LNCaP clone FGC (cell line): ENCODE measurements at regions not wholly inside any gene's neighbourhood (a gene's known extent, or its start where the extent isn't known, plus 50 kb on each side); places are given as distances from the start of the nearest gene placed in this dataset.

Experiments used
- DNase-seq: peaks from one replicate; pipeline ENCODE4 v3.0.0-alpha.2; 2011; ENCODE audit warnings: low read depth
- H3K4me3 ChIP-seq: 2 replicates; pipeline ENCODE4 v1.5.1; 2011; ENCODE audit warnings: mild to moderate bottlenecking, low read depth, low read length, control low read depth
- CTCF ChIP-seq: IDR thresholded peaks from 2 replicates; pipeline ENCODE4 v1.5.1; 2012; ENCODE audit warnings: mild to moderate bottlenecking; ENCODE audit not compliant: control insufficient read depth, insufficient read depth; ENCODE audit errors: extremely low read depth

DNA sequence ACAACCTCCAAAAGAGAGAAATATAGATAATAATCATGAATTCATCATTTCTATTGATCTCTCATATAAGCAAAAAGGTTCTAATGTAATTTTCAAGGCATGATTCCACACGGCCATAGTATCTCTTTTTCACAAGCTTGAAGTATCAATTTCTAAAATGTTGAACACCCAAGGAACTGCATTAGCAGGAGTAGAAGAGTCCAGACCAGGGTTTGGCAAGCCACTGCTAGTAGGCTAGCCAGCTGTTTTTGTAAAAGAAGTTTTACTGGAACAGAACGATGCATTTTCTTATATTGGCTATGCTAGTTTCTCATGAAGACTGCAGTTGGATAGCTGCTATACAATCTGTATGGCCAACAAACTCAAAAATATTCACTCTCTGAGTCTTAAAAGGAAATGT is 481.5 kb upstream of the MIR17HG start:
- TF ChIP-seq CTCF: no peak
- DNase-seq: no peak
- H3K4me3 ChIP-seq: no peak overlapping the region

DNA sequence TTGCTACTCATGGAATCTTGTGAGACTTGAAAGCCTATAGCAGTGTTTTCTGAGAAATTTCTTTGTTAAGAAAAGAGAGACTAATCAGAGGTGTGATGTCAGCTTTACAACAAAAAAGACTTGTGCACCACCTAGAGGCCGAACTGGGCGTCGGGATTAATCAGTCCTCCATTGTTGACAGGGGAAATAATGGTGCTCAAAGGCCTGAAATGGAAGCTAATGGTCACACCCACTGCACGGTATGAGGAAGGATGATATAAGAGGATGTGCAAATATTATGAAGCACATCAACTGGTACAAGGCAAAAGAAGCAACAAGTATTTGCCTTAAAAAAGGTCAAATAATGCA is 480.2 kb upstream of the MIR17HG start:
- peak; percentile 77 for DNase-seq
- TF ChIP-seq CTCF: peak; percentile 72
- no peak overlapping the region for H3K4me3 ChIP-seq

GRCh38 chr13:90868321-90868920 is 479.1 kb upstream of the MIR17HG start:
- no peak overlapping the region for H3K4me3 ChIP-seq
- TF ChIP-seq CTCF: peak; percentile 52
- DNase-seq: no peak

DNA sequence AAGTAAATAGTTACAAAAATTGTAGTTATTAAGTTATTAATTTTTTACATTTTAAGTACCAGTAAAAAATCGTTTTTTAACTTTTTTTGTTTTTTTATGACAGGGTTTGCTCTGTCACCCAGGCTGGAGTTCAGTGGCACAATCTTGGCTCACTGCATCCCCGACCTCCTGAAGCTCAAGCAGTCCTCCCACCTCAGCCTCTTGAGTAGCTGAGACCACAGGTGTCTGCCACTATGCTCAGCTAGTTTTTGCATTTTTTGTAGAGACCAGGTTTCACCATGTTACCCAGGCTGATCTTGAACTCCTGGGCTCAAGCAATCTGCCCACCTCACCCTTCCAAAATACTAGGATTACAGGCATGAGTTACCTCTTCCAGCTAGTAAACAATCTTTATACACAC is 477.9 kb upstream of the MIR17HG start:
- no peak for DNase-seq
- no peak overlapping the region for H3K4me3 ChIP-seq
- no peak for TF ChIP-seq CTCF

GRCh38 chr13:90872491-90873025 is 474.9 kb upstream of the MIR17HG start:
- H3K4me3 ChIP-seq: no peak overlapping the region
- DNase-seq: no peak
- no peak for TF ChIP-seq CTCF

DNA sequence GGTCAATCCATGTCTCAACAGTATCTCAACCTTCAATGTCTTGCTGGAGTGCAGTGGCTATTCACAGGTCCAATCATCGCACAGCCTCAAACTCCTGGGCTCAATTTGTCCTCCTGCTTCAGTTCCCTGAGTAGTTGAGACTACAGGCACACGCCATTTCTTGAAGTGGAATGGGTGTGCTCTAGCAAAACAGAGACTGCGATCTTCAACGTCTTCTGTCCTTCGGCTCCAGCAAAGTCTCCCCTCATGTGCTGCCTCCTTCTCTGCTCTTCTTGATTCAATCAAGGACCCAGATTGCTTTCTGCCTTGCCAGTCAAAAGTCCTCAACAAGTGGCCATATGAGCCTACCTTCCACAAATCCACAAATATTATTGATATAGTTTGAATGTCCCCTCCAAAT is 466.7 kb upstream of the MIR17HG start:
- no peak for TF ChIP-seq CTCF

GRCh38 chr13:90882551-90882950 is 464.9 kb upstream of the MIR17HG start:
- H3K4me3 ChIP-seq: no peak overlapping the region
- no peak for TF ChIP-seq CTCF
- no peak for DNase-seq

More for the DNA sequence above, 466.7 kb upstream of the MIR17HG start:
- no peak for DNase-seq
- H3K4me3 ChIP-seq: no peak overlapping the region
